GM21447 (cell line): ENCODE measurements at regions not wholly inside any gene's neighbourhood (a gene's known extent, or its start where the extent isn't known, plus 50 kb on each side); places are given as distances from the start of the nearest gene placed in this dataset.
A peak's percentile ranks its signal among the peaks of the same experiment; 100 is the strongest.
"Not testable (repeated sequence)": the region's sequence is repeated elsewhere in the genome, so short reads cannot be mapped to it uniquely, and the experiment has no call there.

Experiments
- ATAC-seq: cut with Tn5 transposase; IDR thresholded peaks from one replicate; pipeline ENCODE4 v1.9.1; 2021; ENCODE audit not compliant: unreplicated experiment

- ATAC-seq = no peak
Measured at GRCh38 chr5:63563008-63563917, 399.0 kb downstream of the HTR1A start.

GRCh38 chr5:63555874-63556273 lies 406.4 kb downstream of the HTR1A start:
- no peak for ATAC-seq

GRCh38 chr5:63554191-63554590 lies 408.1 kb downstream of the HTR1A start:
- no peak for ATAC-seq

- no peak for ATAC-seq
Measured at GRCh38 chr5:63553073-63553472, 409.2 kb downstream of the HTR1A start.

- no peak for ATAC-seq
Measured at GRCh38 chr5:63535840-63536602, 426.2 kb downstream of the HTR1A start.

GRCh38 chr5:63524281-63524680 lies 438.0 kb downstream of the HTR1A start:
- ATAC-seq = no peak

GRCh38 chr5:63516006-63516405 lies 446.2 kb downstream of the HTR1A start:
- no peak for ATAC-seq

- ATAC-seq = no peak
Measured at GRCh38 chr5:63500242-63500641, 462.0 kb downstream of the HTR1A start.

- ATAC-seq = no peak
Measured at GRCh38 chr5:63495225-63495624, 467.0 kb downstream of the HTR1A start.

GRCh38 chr5:63483338-63483737 lies 478.9 kb downstream of the HTR1A start:
- ATAC-seq = no peak

GRCh38 chr5:63473335-63473967 lies 488.8 kb downstream of the HTR1A start:
- ATAC-seq = no peak

- no peak for ATAC-seq
Measured at GRCh38 chr5:63456279-63456678, 506.0 kb downstream of the HTR1A start.

- ATAC-seq = no peak
Measured at GRCh38 chr5:63451188-63451587, 511.1 kb downstream of the HTR1A start.

GRCh38 chr5:63439537-63439936 lies 522.7 kb downstream of the HTR1A start:
- ATAC-seq = no peak

GRCh38 chr5:63409737-63410136 lies 552.5 kb downstream of the HTR1A start:
- no peak for ATAC-seq

GRCh38 chr5:63408984-63409383 lies 553.3 kb downstream of the HTR1A start:
- ATAC-seq = no peak

GRCh38 chr5:63401436-63402046 lies 560.7 kb downstream of the HTR1A start:
- ATAC-seq = peak; percentile 82

- no peak for ATAC-seq
Measured at GRCh38 chr5:63400079-63400478, 562.2 kb downstream of the HTR1A start.

- ATAC-seq = no peak
Measured at GRCh38 chr5:63398346-63398745, 563.9 kb downstream of the HTR1A start.

GRCh38 chr5:63388188-63388587 lies 574.1 kb downstream of the HTR1A start:
- not testable (repeated sequence) for ATAC-seq

GRCh38 chr5:63375851-63376250 lies 586.4 kb downstream of the HTR1A start:
- no peak for ATAC-seq
